Inflammatory macrophage treated with lipopolysaccharide for 1 hour (primary cell): ENCODE measurements at regions not wholly inside any gene's neighbourhood (a gene's known extent, or its start where the extent isn't known, plus 50 kb on each side); places are given as distances from the start of the nearest gene placed in this dataset.
A peak's percentile ranks its signal among the peaks of the same experiment; 100 is the strongest.
"Not testable (repeated sequence)": the region's sequence is repeated elsewhere in the genome, so short reads cannot be mapped to it uniquely, and the experiment has no call there.

Source experiments
- DNase-seq, 2 donors: peaks; one replicate each; pipeline ENCODE4 v3.0.0-alpha.2; 2020 to 2022

- DNase-seq = no peak
These were observed 148.1 kb downstream of the FAM76B start for GRCh38 chr11:95641495-95641894.

- DNase-seq = no peak
These were observed 151.1 kb downstream of the FAM76B start for GRCh38 chr11:95638501-95638900.

GRCh38 chr11:95625164-95625900 lies 164.2 kb downstream of the FAM76B start:
- no peak for DNase-seq

GRCh38 chr11:95616256-95616804 lies 173.3 kb downstream of the FAM76B start:
- DNase-seq = no peak

GRCh38 chr11:95611827-95612226 lies 177.8 kb downstream of the FAM76B start:
- peak in 1 of 2 donors; percentile 6 for DNase-seq

GRCh38 chr11:95610185-95610584 lies 179.4 kb downstream of the FAM76B start:
- not testable (repeated sequence) for DNase-seq

GRCh38 chr11:95608093-95608492 lies 181.5 kb downstream of the FAM76B start:
- no peak for DNase-seq

GRCh38 chr11:95606824-95607223 lies 182.8 kb downstream of the FAM76B start:
- no peak for DNase-seq

GRCh38 chr11:95605271-95605940 lies 184.2 kb downstream of the FAM76B start:
- peak; percentile 52 to 65 for DNase-seq

GRCh38 chr11:95599959-95600586 lies 189.5 kb downstream of the FAM76B start:
- DNase-seq = no peak

- no peak for DNase-seq
These were observed 193.6 kb downstream of the FAM76B start for GRCh38 chr11:95595973-95596489.

GRCh38 chr11:95595541-95595940 lies 194.0 kb downstream of the FAM76B start:
- DNase-seq = no peak

GRCh38 chr11:95593111-95593510 lies 196.5 kb downstream of the FAM76B start:
- DNase-seq = no peak

- no peak for DNase-seq
These were observed 197.1 kb downstream of the FAM76B start for GRCh38 chr11:95592471-95592870.

GRCh38 chr11:95589893-95590612 lies 199.5 kb downstream of the FAM76B start:
- no peak for DNase-seq

- DNase-seq = no peak
These were observed 200.8 kb downstream of the FAM76B start for GRCh38 chr11:95588821-95589220.

GRCh38 chr11:95586661-95587060 lies 202.9 kb downstream of the FAM76B start:
- no peak for DNase-seq

- DNase-seq = no peak
These were observed 203.4 kb downstream of the FAM76B start for GRCh38 chr11:95586155-95586554.

GRCh38 chr11:95585752-95586077 lies 203.9 kb downstream of the FAM76B start:
- no peak for DNase-seq

GRCh38 chr11:95585069-95585751 lies 204.4 kb downstream of the FAM76B start:
- DNase-seq = no peak

- DNase-seq = no peak
These were observed 205.0 kb downstream of the FAM76B start for GRCh38 chr11:95584589-95584988.

GRCh38 chr11:95584180-95584579 lies 205.4 kb downstream of the FAM76B start:
- no peak for DNase-seq
